ENCODE measurements at regions not wholly inside any gene's neighbourhood (a gene's known extent, or its start where the extent isn't known, plus 50 kb on each side); places are given as distances from the start of the nearest gene placed in this dataset.

GRCh38 chr2:139201516-139201915, 421.3 kb upstream of the NXPH2 start:
- TF ChIP-seq EZH2phosphoT487 (IDR thresholded peaks at IDR 0.05; ENCODE audit: low read depth), result no peak
- TF ChIP-seq, protein P1, sequence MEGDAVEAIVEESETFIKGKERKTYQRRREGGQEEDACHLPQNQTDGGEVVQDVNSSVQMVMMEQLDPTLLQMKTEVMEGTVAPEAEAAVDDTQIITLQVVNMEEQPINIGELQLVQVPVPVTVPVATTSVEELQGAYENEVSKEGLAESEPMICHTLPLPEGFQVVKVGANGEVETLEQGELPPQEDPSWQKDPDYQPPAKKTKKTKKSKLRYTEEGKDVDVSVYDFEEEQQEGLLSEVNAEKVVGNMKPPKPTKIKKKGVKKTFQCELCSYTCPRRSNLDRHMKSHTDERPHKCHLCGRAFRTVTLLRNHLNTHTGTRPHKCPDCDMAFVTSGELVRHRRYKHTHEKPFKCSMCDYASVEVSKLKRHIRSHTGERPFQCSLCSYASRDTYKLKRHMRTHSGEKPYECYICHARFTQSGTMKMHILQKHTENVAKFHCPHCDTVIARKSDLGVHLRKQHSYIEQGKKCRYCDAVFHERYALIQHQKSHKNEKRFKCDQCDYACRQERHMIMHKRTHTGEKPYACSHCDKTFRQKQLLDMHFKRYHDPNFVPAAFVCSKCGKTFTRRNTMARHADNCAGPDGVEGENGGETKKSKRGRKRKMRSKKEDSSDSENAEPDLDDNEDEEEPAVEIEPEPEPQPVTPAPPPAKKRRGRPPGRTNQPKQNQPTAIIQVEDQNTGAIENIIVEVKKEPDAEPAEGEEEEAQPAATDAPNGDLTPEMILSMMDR (IDR thresholded peaks at IDR 0.05; ENCODE audit: low read depth, low read length), result no peak

All from OCI-LY3 (cell line).